ENCODE measurements at regions not wholly inside any gene's neighbourhood (a gene's known extent, or its start where the extent isn't known, plus 50 kb on each side); places are given as distances from the start of the nearest gene placed in this dataset.

DNA sequence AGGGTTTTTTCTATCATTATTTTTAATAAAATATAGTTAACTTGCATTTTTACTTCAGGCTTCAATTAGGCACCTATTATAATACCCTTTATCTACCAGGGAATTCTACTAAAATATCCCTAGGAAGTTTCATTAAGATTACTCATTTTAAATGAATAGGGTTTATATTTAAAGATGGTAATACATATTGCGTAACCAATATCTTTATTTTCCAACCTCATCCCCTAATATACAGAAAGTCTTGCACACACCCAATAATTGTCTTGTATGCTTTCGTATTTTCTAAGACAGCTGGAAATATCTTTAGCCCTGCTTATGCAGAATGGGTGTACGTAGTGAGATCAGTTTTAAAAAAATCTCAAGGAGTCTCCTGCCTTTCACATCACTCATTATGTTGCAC, 1186.8 kb downstream of the TECRL start:
- TF ChIP-seq, protein P1, sequence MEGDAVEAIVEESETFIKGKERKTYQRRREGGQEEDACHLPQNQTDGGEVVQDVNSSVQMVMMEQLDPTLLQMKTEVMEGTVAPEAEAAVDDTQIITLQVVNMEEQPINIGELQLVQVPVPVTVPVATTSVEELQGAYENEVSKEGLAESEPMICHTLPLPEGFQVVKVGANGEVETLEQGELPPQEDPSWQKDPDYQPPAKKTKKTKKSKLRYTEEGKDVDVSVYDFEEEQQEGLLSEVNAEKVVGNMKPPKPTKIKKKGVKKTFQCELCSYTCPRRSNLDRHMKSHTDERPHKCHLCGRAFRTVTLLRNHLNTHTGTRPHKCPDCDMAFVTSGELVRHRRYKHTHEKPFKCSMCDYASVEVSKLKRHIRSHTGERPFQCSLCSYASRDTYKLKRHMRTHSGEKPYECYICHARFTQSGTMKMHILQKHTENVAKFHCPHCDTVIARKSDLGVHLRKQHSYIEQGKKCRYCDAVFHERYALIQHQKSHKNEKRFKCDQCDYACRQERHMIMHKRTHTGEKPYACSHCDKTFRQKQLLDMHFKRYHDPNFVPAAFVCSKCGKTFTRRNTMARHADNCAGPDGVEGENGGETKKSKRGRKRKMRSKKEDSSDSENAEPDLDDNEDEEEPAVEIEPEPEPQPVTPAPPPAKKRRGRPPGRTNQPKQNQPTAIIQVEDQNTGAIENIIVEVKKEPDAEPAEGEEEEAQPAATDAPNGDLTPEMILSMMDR (conservative IDR thresholded peaks at IDR 0.05) = no peak
- no peak for TF ChIP-seq ZFX (IDR thresholded peaks at IDR 0.05)

All from C4-2B (cell line).